Panc1 (cell line): ENCODE measurements at regions not wholly inside any gene's neighbourhood (a gene's known extent, or its start where the extent isn't known, plus 50 kb on each side); places are given as distances from the start of the nearest gene placed in this dataset.

Experiments used
- ATAC-seq: fragments of 200-7000 bp; cut with Tn5 transposase; 2 replicates; pipeline ENCODE4 v1.9.1; 2020; ENCODE audit warnings: mild to moderate bottlenecking, moderate library complexity
- BruUV-seq: library from RNA; stranded (reverse); fragments of 400-500 nt; replicated peaks from 2 replicates; lab custom pipeline; 2021; lab: Mats Ljungman, UMichigan
- CTCF ChIA-PET: fragments of 300-600 bp; sonication (Branson Sonifier 250); formaldehyde crosslinking; loops from one replicate; lab custom pipeline; 2022; ENCODE audit warnings: antibody characterized with exemption; lab: Charles Lee
- POLR2A ChIA-PET: fragments of 300-600 bp; sonication (Branson Sonifier 250); formaldehyde crosslinking; loops from one replicate; lab custom pipeline; 2022; ENCODE audit warnings: antibody characterized with exemption; lab: Charles Lee
- DNase-seq: peaks from one replicate; pipeline ENCODE4 v3.0.0-alpha.2; 2010; ENCODE audit warnings: low read depth, low spot score
- H3K27ac ChIP-seq: 2 replicates; pipeline ENCODE4 v1.5.1; 2011; ENCODE audit warnings: mild to moderate bottlenecking, low read length, inconsistent platforms
- H3K27me3 ChIP-seq: fragments of 200-500 bp; sonication (Bioruptor generic); 2 replicates; pipeline ENCODE4 v1.6.0; 2014; ENCODE audit warnings: low read length, inconsistent platforms; ENCODE audit not compliant: control insufficient read depth, insufficient read depth
- H3K36me3 ChIP-seq: fragments of 200-500 bp; sonication (Bioruptor generic); 2 replicates; pipeline ENCODE4 v1.5.1; 2014; ENCODE audit warnings: inconsistent platforms, mild to moderate bottlenecking, low read length, moderate library complexity; ENCODE audit not compliant: control insufficient read depth, insufficient read depth
- H3K4me1 ChIP-seq: 2 replicates; pipeline ENCODE4 v1.5.1; 2011; ENCODE audit warnings: inconsistent platforms, mild to moderate bottlenecking, low read length, moderate library complexity; ENCODE audit not compliant: control insufficient read depth, insufficient read depth
- H3K4me3 ChIP-seq, 2 experiments: 2 replicates each; pipeline ENCODE4 v1.5.1; 2011 to 2012; ENCODE audit warnings: low read depth in 2 of 2, low read length in 2 of 2, mild to moderate bottlenecking in 2 of 2, inconsistent platforms in 1 of 2, moderate library complexity in 1 of 2
- H3K9me3 ChIP-seq: fragments of 200-500 bp; sonication (Bioruptor generic); 2 replicates; pipeline ENCODE4 v1.5.1; 2014; ENCODE audit warnings: low read depth, mild to moderate bottlenecking, inconsistent platforms, low read length, moderate library complexity; ENCODE audit not compliant: control insufficient read depth, insufficient read depth
- CTCF ChIP-seq: fragments of 450-650 bp; IDR thresholded peaks from 2 replicates; pipeline ENCODE4 v1.5.1; 2017; ENCODE audit warnings: mild to moderate bottlenecking
- POLR2AphosphoS5 ChIP-seq: IDR thresholded peaks from 2 replicates; pipeline ENCODE4 v1.6.1; 2012; ENCODE audit warnings: mild to moderate bottlenecking, low read depth, low read length, moderate library complexity
- REST ChIP-seq, 2 experiments: IDR thresholded peaks; 2 replicates each; pipeline ENCODE4 v1.6.1; 2011 to 2012; ENCODE audit warnings: low read depth in 2 of 2, control low read depth in 1 of 2, low read length in 1 of 2, mild to moderate bottlenecking in 1 of 2, moderate library complexity in 1 of 2; ENCODE audit not compliant: insufficient read depth in 1 of 2
- SIN3A ChIP-seq: IDR thresholded peaks from 2 replicates; pipeline ENCODE4 v1.6.1; 2012; ENCODE audit warnings: low read depth, mild to moderate bottlenecking, low read length, moderate library complexity, borderline replicate concordance; ENCODE audit not compliant: insufficient read depth
- TCF7L2 ChIP-seq: IDR thresholded peaks from 2 replicates; pipeline ENCODE4 v1.6.1; 2011; ENCODE audit warnings: mild to moderate bottlenecking, low read depth, low read length, inconsistent platforms
- in situ Hi-C: cut with HindIII; loops from 2 replicates; pipeline ENCODE4 v1.10.0; 2016; ENCODE audit warnings: low sequenced_read_pairs, low pct_unique_long_range_greater_than_20kb
- intact Hi-C: fragments of 100-400 bp; cut with micrococcal nuclease; formaldehyde crosslinking; loops from one replicate; pipeline ENCODE4 v1.10.0; 2022; ENCODE audit not compliant: unreplicated experiment

GRCh38 chr1:224852901-224853568 lies 76.4 kb upstream of the DNAH14 start:
- CTCF ChIA-PET, result interaction anchor here (1.4 kb wide), 1 partner anchor 339 kb away, joined by 6 read pairs; no protein-coding TSS in a partner anchor
- in situ Hi-C loops, result no loop called here

DNA sequence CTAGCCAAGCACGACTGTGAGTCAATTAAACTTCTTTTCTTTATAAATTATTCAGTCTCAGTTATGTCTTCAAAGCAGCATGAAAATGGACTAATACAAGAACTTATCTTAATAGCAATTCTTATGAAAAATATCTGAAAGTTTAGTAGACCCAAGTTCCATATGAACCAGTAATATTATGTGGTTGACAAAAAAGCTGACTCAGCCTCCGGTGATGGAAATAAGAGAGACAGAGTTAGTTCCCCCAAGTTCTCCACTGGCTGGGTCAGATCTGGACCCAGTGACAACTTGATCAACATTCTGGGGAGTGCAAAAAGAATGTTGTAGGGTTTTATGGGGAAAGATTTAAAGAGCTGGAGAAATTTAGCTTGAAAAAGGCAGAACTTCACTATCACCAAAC lies 72.5 kb upstream of the DNAH14 start:
- 0 out of 2 replicates have a peak, but pooled peaks cover 2% of the 10 kb centered on the region for H3K27me3 ChIP-seq
- intact Hi-C loops, result loop anchor here (5.0 kb wide), 1 partner anchor 65 kb away; no protein-coding TSS in a partner anchor
- H3K27ac ChIP-seq, result no peak overlapping the region
- H3K4me1 ChIP-seq, result no peaks in the 10 kb centered on the region
- POLR2A ChIA-PET, result no interaction called here
- no peak for DNase-seq
- no peaks in the 10 kb centered on the region for H3K9me3 ChIP-seq
- BruUV-seq, result no TSS peak
- H3K36me3 ChIP-seq, result no peaks in the 10 kb centered on the region
- in situ Hi-C loops, result no loop called here
- TF ChIP-seq POLR2AphosphoS5, result no peak
- no peak for TF ChIP-seq SIN3A
- no peak for TF ChIP-seq TCF7L2
- no peak for TF ChIP-seq CTCF
- no peak for TF ChIP-seq REST (IDR thresholded peaks at IDR 0.05; ENCODE audit: insufficient read depth in 1 of 2, low read depth in 2 of 2, low read length in 1 of 2)
- CTCF ChIA-PET, result no interaction called here
- H3K4me3 ChIP-seq, result no peak overlapping the region
- ATAC-seq, result no peak

More at GRCh38 chr1:224852901-224853568, 76.4 kb upstream of the DNAH14 start:
- Histone ChIP-seq H3K27ac (no peak overlapping the region), H3K9me3 (no peaks in the 10 kb centered on the region), H3K4me3 (no peak overlapping the region), H3K36me3 (no peaks in the 10 kb centered on the region), H3K4me1 (no peaks in the 10 kb centered on the region), H3K27me3 (no peaks in the 10 kb centered on the region)
- peak; percentile 53 for DNase-seq
- TF ChIP-seq TCF7L2 (no peak), REST (IDR thresholded peaks at IDR 0.05; ENCODE audit: insufficient read depth in 1 of 2, low read depth in 2 of 2, low read length in 1 of 2) (no peak), POLR2AphosphoS5 (no peak), CTCF (peak; percentile 85), SIN3A (no peak)
- POLR2A ChIA-PET, result no interaction called here
- ATAC-seq, result peak; percentile 62; the same call in 1 of the 2 replicates
- BruUV-seq, result no TSS peak
- intact Hi-C loops, result loop anchor here (1.0 to 5.0 kb wide), 3 partner anchors 146 to 339 kb away; no protein-coding TSS in a partner anchor
